Anterior cingulate cortex (tissue), 58 donors: ENCODE measurements at regions not wholly inside any gene's neighbourhood (a gene's known extent, or its start where the extent isn't known, plus 50 kb on each side); places are given as distances from the start of the nearest gene placed in this dataset.

Experiments used
- DNase-seq, 58 donors: peaks; one replicate each; lab custom pipeline; 2025; lab: John Stamatoyannopoulos, UW

DNA sequence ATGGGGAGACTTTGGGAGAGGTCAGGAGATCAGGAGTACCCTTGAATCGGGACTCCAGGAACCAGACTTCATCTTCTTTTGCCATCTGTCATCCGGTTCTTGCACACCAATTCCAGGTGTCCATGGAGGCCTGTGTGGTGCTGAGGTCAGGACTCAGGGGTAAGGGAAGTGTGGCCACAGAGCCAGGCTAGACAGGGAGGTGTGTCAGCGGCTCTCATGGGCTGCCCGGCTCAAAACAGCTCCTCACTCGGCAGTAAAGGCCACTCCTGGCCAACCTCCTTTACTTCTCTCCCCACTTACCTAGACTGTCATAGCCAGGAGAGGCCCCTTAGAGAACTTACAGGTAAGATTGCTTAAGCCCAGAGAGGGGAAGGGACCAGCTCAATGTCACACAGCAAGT lies 75.7 kb upstream of the NECTIN1 start:
- no peak for DNase-seq

DNA sequence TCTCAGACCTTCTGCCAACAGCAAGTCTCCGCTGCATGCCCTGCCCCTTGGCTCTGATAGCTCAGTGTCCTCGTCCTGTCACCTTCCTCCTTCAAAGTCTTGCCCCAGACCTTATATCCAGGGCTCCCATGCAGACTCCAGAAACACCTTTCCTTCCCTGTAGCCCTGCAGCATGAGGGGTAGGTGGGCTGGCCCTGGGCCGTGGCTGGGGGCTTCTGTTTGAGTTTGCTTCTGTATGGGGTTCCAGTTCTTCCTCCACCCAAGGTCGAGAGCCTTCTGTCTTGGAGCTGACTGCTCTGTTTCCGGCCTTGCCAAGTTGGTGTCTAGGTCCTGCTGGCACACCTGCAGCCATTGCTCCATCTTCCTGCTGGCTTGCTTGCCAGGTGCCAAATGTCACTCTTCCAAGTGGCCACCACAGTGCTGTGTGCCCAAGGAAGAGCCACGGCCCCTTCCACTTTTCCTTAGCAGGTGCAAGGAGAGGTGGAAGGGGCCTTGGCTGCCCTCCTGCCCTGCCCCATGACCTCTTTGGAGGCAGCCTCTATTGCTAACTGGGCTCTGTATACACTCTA lies 74.8 kb upstream of the NECTIN1 start:
- DNase-seq = no peak

DNA sequence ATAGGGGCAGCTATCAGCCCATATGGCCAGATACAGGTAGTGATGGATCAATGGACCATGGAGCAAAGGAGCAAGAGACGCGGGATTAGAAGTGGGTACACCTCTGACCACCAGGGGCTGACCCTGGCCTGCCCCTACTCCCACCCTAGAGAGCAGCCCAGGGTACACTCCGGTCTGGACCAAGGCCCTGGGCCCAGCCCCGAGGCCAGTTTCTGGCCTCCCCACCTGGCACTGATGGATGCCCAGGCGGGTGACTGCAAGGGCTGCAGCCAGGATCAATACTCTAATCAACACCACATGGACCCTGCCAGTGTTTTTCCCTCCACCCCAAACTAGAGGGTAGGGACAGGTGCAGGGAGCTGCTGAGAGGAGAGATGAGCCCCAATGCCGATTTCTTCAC lies 74.1 kb upstream of the NECTIN1 start:
- DNase-seq = no peak

DNA sequence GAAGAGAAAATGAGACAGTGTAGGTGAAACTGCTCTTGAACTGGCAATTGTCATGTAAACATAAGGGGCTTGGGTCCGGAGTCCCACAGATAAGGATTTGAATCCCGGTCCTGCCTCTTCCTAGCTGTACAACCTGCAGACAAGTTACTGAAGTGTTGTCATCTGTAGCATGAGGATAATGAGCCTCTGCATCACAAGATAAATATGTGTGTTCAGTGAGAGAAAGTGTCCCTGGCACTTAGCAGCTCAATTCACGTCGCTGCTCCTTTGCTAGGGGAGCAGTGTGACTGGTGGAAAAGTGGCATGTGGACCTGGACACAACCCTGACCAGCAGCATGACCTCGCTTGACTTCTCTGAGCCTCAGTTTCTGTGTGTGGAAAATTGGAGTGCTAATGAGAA lies 73.7 kb upstream of the NECTIN1 start:
- DNase-seq = no peak

DNA sequence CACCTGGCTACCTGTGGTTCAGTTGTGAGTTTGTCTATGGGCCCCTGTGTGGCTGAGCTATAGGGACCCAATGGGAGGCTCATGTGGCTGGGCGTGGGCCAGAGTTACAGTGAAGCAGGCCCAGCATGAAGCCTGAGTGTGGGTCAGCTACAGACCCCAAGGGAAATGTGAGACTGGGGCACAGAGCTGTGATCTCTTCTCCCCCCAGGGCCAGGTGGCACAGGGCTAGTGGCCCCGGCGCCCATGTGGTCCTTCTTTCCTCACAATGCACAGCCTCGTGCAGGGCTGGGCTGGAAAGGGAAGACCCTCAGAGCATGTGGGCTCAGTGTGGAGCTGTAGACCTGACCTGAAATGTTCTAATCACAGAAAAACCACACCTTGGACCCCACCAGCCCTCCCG lies 71.6 kb upstream of the NECTIN1 start:
- DNase-seq = no peak

DNA sequence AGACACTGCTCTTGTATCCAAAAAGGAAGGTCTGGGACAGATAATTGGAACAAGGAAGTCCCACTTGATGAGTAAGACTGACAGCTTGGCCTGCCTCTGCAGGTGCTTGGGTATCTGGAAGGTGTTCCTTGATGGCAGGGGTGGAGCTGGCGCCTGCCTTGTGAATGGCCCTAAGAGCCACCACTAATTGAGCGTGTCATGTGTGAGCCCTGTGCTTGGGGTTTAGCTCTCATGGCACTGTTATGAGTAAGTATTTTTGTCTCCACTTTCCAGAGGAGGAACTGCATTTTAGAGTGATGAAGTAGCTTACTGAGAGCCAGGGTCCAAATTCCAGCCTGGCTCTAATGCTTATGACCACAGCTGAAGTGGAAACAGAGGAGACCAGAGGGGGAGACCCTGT lies 71.2 kb upstream of the NECTIN1 start:
- DNase-seq = no peak

DNA sequence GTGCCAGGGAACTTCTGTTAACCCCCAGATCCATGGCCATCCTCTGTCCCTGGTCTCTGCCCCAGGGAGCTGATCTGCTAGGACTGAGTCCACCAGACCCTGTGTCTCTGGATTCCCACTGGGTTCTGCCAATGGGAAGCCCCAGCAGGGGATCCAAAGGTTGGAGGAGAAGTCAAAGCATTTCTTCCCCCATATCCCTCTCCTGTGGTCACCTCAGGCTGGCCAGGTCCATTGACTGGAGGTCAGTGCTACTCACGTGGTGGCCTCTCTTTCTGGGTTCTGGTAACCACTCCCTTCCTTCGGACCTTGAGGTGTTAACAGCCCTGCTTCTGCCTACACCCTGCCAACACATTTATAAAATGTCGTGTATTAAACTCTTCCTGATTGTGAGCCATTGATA lies 69.7 kb upstream of the NECTIN1 start:
- DNase-seq = no peak

DNA sequence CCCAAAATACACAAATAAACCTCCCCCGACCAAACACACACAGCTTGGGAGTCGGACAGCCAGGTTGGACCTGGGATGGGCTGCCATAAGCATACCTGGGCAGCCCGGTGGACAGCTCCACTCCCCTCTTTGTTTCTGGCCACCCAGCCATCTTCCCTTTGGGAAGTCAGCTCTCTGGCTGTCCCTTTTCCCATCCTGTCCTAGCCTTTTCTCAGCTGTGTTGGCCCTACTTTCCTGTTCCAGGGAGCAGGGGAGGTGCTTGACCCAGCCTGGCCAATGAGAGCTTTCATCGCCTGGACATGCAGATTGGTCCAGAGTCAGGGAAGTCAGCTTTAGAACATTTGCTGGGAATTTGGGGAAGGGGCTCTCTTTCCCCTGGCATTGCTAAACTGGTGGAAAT lies 68.7 kb upstream of the NECTIN1 start:
- no peak for DNase-seq

DNA sequence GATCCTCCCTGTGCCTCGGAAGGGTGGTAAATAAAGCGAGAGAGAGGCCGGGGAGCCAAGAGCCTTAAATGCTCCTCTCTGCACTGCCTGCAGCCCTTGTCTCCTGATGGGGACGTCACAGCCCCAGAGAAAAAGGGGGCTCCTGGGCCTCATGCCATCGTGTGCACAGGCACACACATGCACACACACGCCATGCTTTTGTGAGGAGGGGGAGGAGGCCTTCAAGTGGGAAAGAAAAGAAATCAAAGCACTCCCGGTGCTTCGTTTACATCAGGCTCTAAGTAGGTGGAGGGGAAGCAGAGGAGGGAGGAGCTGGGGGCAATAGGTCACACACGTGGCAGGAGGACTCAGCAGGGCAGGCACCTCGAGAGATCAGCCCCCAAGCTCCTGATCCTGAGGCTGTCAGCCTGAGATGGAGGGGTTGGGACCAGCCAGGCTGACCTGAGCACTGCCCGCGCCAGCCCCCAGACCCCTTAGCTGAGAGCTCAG lies 68.2 kb upstream of the NECTIN1 start:
- no peak for DNase-seq

DNA sequence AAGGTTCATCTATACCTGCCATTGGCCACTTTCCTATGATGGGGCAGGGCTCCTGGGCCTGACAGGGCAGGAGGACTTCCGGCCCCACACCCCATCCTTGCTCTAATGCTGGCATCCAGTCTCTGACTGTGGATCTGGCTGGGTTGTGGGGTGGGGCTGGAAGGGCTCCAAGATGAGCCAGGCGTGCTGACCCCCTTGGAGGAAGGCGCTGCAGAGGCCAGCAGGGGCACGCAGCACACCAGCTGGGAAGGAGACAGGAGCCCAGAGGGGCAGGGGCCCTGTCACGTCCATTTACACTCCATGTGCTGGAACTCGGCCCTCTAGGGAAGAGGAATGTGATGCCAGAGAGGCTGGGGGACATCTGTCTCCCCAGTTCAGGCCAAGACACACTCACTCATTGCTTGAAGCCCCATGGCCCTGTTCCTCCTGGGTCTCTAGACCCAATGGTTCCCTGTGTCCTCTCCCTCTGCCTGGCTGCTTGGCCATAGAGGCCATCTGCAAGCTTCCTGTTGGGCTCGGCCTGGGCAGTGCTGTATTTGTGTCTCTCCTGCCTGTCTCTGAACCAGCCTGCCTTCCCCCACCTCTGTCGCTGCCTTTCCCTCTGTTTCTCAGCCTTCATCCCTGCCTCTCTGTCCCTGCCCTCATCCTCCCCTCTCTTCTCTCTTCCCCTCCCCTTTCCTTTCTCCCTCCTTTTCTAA lies 67.5 kb upstream of the NECTIN1 start:
- DNase-seq = no peak

DNA sequence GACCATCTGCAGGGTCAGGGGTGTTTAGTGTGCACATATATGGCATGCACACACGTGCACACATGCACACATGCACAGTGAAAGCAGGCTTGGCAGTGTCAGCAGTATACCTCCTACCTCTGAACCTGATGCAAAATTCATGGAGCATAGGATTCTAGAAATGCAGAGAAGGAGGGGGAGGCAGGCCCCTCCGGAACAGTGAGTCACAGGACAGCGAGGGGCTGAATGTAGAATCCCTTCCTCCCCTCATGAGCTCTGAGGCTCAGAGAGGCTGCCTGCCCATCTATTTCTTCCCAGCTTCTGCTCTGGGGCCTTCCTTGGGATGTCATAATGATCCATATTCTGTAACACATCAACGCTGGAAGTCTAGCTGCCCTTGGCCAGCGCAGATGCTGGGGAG lies 66.7 kb upstream of the NECTIN1 start:
- no peak for DNase-seq

DNA sequence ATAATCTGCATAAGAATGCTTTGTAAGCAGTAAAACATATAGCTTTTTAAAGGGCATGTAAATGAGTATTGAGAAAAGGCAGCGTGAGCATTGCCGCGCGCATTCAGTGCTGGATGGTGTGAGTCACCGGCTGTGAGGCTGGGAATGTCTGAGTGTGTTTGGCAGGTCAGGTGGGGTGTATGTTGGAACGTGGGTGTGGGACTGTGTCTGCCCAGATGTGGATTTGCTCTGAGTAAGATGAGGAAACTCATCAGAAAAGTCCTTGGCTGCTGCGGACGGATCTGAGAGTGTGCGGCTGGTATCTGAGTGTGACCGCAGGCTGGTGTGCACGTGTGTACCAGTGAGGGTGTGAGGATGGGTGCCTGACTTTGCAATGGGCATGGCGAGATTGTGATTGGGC lies 66.2 kb upstream of the NECTIN1 start:
- DNase-seq = peak in 5 of 58 donors; percentile 17 to 58 (median 23)

DNA sequence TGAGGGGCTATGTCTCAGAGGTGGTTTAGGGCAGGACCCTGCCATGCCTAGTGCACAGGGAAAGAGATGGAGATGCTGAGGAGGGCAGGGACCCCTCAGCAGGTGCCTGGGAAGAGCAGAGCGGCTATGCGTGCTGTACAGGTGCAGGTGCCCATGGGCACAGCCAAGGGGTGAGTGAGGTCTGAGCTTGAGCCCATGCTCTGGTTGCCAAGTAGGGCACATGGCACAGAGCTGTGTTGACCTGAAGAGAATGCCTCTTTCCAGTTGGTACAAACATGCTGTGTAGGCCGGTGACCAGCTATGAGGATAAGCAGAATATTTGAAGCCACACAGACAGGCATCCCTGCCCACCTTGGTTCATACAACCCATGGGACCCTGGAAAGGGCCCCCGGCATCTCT lies 65.8 kb upstream of the NECTIN1 start:
- no peak for DNase-seq

DNA sequence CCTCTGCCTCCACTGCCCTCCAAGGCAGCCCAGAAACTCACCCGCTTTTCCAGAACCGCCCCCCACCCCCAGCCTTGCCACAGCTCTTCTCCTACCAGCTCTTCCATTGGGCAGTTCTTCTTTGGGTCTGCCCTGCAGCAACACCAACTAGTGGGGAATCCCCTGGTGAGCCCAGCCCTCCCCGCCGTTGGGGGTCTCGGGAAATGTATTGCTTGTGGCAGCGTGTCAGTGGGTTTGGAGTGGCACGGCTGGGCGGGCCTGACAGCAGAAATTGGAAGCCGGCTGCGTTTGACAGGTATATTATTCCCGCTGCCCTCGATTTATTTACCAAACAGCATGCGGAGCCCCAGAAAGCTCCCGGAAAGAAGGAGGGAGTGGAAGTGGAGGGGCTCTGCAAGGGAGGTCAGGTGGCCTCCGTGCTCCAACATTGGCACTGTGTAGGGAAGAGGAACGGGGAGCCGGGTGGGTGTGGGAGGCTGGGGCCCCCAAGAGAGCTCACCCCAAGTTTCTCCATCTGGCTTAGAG lies 65.2 kb upstream of the NECTIN1 start:
- no peak for DNase-seq

DNA sequence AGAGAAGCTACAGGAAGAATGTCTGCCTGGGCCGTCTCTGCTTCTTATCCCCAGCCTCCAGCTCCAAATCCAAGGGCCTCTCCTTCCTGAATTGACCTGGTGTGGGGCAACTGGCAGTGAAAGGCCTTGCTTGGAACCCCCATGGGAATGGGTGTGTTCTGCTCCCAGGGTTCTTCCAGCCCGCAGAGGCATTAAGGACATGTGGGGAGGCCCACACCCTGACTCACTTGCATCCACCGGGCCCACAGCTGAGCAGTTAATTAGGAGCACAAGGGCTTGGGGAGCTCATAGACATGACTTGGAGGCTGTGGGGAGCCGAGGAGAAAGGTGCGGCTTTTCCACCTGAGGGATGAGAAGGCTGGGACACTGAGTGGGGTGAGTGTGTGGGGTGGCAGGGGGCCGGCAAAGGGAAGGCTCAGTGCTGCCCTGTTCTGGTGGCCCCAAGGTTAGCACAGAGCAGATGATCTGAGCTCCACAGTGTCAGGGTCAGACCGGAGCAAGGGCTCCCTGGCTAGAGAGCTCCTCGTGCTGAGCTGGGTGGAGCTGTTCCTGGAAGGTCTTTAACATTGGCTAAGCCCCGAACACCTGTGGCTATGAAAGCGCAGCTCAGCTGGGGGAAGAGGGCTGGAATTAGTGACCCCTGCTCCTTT lies 64.5 kb upstream of the NECTIN1 start:
- DNase-seq = no peak

DNA sequence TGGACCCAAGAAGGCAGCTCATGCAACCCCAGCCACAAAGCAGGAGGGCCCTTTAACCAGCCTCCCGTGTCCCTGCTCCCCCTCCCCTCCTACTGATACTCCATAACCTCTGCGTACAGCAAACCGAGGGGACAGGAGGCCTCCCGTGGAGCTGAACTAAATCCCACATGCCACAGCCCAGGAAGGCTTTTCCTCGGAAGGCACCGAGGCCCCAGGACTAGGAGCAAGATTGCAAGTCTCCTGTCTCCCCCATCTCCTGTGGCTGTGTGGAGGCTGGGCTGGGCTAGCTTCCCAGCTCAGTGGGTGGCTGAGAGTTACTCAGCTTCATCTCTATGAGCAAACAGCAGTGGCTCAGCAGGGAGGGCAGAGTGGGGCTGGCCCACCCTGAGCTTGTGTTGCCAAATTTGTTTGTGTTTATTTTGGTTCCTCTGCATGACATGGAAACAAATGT lies 62.7 kb upstream of the NECTIN1 start:
- DNase-seq = peak in 37 of 58 donors; percentile 8 to 72 (median 48)

DNA sequence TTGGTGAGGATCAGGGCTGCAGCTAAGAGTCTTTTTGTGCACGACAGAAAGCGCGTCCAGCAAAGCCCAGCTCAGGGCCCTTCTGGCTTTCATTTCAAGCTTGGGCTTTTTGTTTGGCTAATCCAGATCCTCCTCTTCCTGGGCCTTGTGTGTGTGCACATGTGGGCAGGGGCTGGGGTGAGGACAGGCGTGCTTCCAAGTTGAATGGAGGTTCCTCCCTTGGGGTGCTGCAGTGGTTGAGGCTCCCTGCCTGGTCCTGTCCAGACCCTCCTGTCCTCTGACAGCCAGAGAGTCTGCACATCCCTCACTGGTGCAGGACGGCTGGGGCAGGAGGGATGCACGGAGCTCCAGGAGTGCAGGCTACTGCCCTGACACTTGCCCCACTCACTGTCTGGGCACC lies 62.0 kb upstream of the NECTIN1 start:
- DNase-seq = no peak

DNA sequence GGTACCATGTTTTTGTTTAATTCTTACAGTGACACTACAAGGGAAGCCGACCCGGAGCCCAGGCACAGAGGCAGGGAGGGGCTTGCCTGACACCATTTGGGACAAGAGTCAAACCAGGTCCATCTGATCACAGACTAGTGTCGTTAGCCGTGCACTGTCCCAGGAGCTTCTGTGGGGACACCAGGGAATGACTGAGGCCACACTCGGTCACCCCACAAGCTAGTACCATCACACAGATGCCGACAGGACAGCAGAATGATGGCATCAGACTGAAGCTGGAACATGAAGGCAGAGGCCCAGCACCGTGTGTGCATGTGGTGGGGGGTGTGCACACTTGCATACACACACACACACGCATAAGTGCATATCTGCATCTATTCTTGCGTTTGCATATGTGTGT lies 61.5 kb upstream of the NECTIN1 start:
- DNase-seq = no peak

DNA sequence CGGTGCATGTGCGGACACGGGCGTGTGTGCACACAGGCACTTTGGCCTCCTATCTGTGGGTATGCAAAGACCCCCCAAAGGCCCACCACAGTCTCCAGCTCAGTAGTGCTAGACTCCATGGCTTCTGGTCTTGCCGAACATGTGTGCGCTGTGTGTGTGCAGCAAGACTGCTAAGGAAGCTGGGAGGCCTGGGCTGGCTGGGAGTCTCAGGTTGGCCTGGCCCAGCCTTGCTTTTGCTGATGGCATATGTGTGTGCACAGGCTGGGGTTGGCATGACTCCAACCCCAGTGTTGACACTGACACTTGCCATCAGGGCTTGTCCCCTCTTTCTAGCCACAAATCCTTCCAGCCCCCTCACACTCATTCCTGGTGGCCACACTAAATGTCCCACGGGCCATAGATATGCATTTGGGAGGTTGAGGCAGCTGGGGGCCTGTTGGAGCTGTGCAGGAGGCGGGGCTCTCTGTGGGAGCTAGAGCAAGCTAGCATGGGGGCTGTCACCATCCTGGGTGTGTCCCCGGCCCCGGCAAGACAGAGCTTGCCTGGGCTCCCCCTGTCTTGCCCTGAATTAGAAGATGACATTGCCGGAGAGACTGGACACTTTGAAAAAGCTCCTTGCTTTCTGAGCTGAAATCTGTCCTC lies 60.9 kb upstream of the NECTIN1 start:
- DNase-seq = no peak

DNA sequence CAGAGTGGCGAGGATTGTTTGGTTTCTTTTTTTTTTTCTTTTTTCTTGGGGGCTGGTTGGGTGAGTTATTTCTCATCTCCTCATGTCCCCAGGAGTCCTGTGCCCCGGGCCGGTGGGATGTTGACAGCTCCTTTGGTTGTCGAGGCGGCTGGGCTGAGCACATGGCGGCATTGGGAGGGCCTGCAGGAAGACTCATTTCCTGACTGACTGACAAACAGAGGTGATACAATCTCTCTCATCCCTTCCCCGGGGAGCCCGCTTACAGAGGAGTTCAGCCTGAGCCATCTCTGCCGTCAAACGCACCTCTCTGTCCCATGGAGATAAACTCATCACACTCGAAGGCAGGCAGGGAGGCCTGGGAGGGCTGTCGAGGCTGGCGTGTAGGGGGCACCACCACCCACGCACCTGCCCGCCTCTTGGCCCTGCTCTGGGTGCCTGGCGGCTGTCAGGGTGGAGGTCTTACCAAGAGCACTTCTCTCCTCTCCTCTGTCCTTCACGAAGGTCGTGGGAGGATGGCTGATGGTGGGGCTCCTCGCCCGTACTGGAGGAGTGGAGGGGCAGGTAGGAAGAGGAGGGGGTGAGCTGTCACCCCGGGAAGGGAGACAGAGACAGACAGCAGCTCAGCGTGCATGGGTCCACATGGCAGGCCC lies 60.0 kb upstream of the NECTIN1 start:
- no peak for DNase-seq
